ENCODE measurements at regions not wholly inside any gene's neighbourhood (a gene's known extent, or its start where the extent isn't known, plus 50 kb on each side); places are given as distances from the start of the nearest gene placed in this dataset.
"Not testable (repeated sequence)": the region's sequence is repeated elsewhere in the genome, so short reads cannot be mapped to it uniquely, and the experiment has no call there.

- peak; percentile 4 to 14 for DNase-seq
Observed at GRCh38 chr5:77867194-77867691, 91.1 kb upstream of the TBCA start.

GRCh38 chr5:77866198-77866597 lies 90.1 kb upstream of the TBCA start:
- DNase-seq: no peak

GRCh38 chr5:77864997-77865396 lies 88.9 kb upstream of the TBCA start:
- no peak for DNase-seq

- DNase-seq: no peak
Observed at GRCh38 chr5:77863181-77863580, 87.0 kb upstream of the TBCA start.

- DNase-seq: no peak
Observed at GRCh38 chr5:77861576-77861975, 85.4 kb upstream of the TBCA start.

- no peak for DNase-seq
Observed at GRCh38 chr5:77859306-77859705, 83.2 kb upstream of the TBCA start.

GRCh38 chr5:77858678-77859077 lies 82.5 kb upstream of the TBCA start:
- not testable (repeated sequence) for DNase-seq

- DNase-seq: no peak
Observed at GRCh38 chr5:77855369-77855768, 79.2 kb upstream of the TBCA start.

- no peak for DNase-seq
Observed at GRCh38 chr5:77853353-77853907, 77.3 kb upstream of the TBCA start.

- DNase-seq: peak; percentile 87 to 88
Observed at GRCh38 chr5:77852514-77853352, 76.6 kb upstream of the TBCA start.

GRCh38 chr5:77852068-77852513 lies 76.0 kb upstream of the TBCA start:
- DNase-seq: peak in 1 of 2 experiments; percentile 52

- DNase-seq: peak; percentile 31 to 57
Observed at GRCh38 chr5:77851176-77852067, 75.3 kb upstream of the TBCA start.

GRCh38 chr5:77850536-77851175 lies 74.5 kb upstream of the TBCA start:
- DNase-seq: no peak

- no peak for DNase-seq
Observed at GRCh38 chr5:77849308-77849900, 73.3 kb upstream of the TBCA start.

GRCh38 chr5:77847814-77848290 lies 71.7 kb upstream of the TBCA start:
- no peak for DNase-seq

GRCh38 chr5:77847129-77847460 lies 71.0 kb upstream of the TBCA start:
- no peak for DNase-seq

- DNase-seq: no peak
Observed at GRCh38 chr5:77846422-77847128, 70.4 kb upstream of the TBCA start.

- no peak for DNase-seq
Observed at GRCh38 chr5:77845324-77845646, 69.1 kb upstream of the TBCA start.

- no peak for DNase-seq
Observed at GRCh38 chr5:77844623-77845323, 68.6 kb upstream of the TBCA start.

GRCh38 chr5:77844373-77844622 lies 68.2 kb upstream of the TBCA start:
- DNase-seq: no peak

GRCh38 chr5:77843570-77844372 lies 67.6 kb upstream of the TBCA start:
- no peak for DNase-seq
